ENCODE measurements at regions not wholly inside any gene's neighbourhood (a gene's known extent, or its start where the extent isn't known, plus 50 kb on each side); places are given as distances from the start of the nearest gene placed in this dataset.

- no peak for DNase-seq (ENCODE audit: low read depth)
- TF ChIP-seq CTCF (IDR thresholded peaks at IDR 0.05; ENCODE audit: insufficient read depth, low read depth, low read length): no peak
- H3K4me3 ChIP-seq (ENCODE audit: low read depth, low read length): no peak overlapping the region
Measured at GRCh38 chr3:68290333-68290732, 635.9 kb upstream of the SUCLG2 start.

- no peak overlapping the region for H3K4me3 ChIP-seq (ENCODE audit: low read depth, low read length)
- TF ChIP-seq CTCF (IDR thresholded peaks at IDR 0.05; ENCODE audit: insufficient read depth, low read depth, low read length): no peak
- no peak for DNase-seq (ENCODE audit: low read depth)
Measured at GRCh38 chr3:68288085-68288484, 633.7 kb upstream of the SUCLG2 start.

GRCh38 chr3:68287101-68287500 is 632.7 kb upstream of the SUCLG2 start:
- DNase-seq (ENCODE audit: low read depth): no peak
- H3K4me3 ChIP-seq (ENCODE audit: low read depth, low read length): no peak overlapping the region
- TF ChIP-seq CTCF (IDR thresholded peaks at IDR 0.05; ENCODE audit: insufficient read depth, low read depth, low read length): no peak

- no peak for DNase-seq (ENCODE audit: low read depth)
- no peak overlapping the region for H3K4me3 ChIP-seq (ENCODE audit: low read depth, low read length)
- TF ChIP-seq CTCF (IDR thresholded peaks at IDR 0.05; ENCODE audit: insufficient read depth, low read depth, low read length): no peak
Measured at GRCh38 chr3:68274286-68274685, 619.9 kb upstream of the SUCLG2 start.

GRCh38 chr3:68271145-68271544 is 616.7 kb upstream of the SUCLG2 start:
- no peak for TF ChIP-seq CTCF (IDR thresholded peaks at IDR 0.05; ENCODE audit: insufficient read depth, low read depth, low read length)
- DNase-seq (ENCODE audit: low read depth): no peak
- H3K4me3 ChIP-seq (ENCODE audit: low read depth, low read length): no peak overlapping the region

GRCh38 chr3:68256635-68257223 is 602.3 kb upstream of the SUCLG2 start:
- no peak for DNase-seq (ENCODE audit: low read depth)
- TF ChIP-seq CTCF (IDR thresholded peaks at IDR 0.05; ENCODE audit: insufficient read depth, low read depth, low read length): peak; percentile 10
- H3K4me3 ChIP-seq (ENCODE audit: low read depth, low read length): no peak overlapping the region

GRCh38 chr3:68249265-68249664 is 594.9 kb upstream of the SUCLG2 start:
- no peak for DNase-seq (ENCODE audit: low read depth)
- TF ChIP-seq CTCF (IDR thresholded peaks at IDR 0.05; ENCODE audit: insufficient read depth, low read depth, low read length): no peak
- no peak overlapping the region for H3K4me3 ChIP-seq (ENCODE audit: low read depth, low read length)
